Activated CD8-positive, alpha-beta T cell treated with anti-CD3 and anti-CD28 coated beads for 36 hours (primary cell): ENCODE measurements at regions not wholly inside any gene's neighbourhood (a gene's known extent, or its start where the extent isn't known, plus 50 kb on each side); places are given as distances from the start of the nearest gene placed in this dataset.

Experiments
- ATAC-seq: fragments of 200-7000 bp; cut with Tn5 transposase; one replicate; pipeline ENCODE4 v1.10.0; 2021; ENCODE audit warnings: mild to moderate bottlenecking, moderate library complexity
- CTCF ChIA-PET: fragments of 350-600 bp; sonication (Branson Sonifier 250); formaldehyde crosslinking; loops from one replicate; lab custom pipeline; 2021; ENCODE audit warnings: antibody characterized with exemption; lab: Charles Lee
- POLR2A ChIA-PET: fragments of 350-600 bp; sonication (Branson Sonifier 250); formaldehyde crosslinking; loops from one replicate; lab custom pipeline; 2021; ENCODE audit warnings: antibody characterized with exemption; lab: Charles Lee
- DNase-seq: peaks from one replicate; pipeline ENCODE4 v3.0.0-alpha.2; 2020
- H3K27ac Mint-ChIP-seq: one replicate; pipeline ENCODE4 v1.8.0; 2021; ENCODE audit warnings: mild to moderate bottlenecking, mixed read lengths
- H3K27me3 Mint-ChIP-seq: one replicate; pipeline ENCODE4 v1.8.0; 2021; ENCODE audit warnings: mixed read lengths
- H3K36me3 Mint-ChIP-seq: one replicate; pipeline ENCODE4 v1.8.0; 2021; ENCODE audit warnings: low read depth, mixed read lengths
- H3K4me1 Mint-ChIP-seq: one replicate; pipeline ENCODE4 v1.8.0; 2021; ENCODE audit warnings: low read depth, mixed read lengths
- H3K4me3 Mint-ChIP-seq: one replicate; pipeline ENCODE4 v1.8.0; 2021; ENCODE audit warnings: mild to moderate bottlenecking, moderate library complexity, mixed read lengths
- H3K9me3 Mint-ChIP-seq: one replicate; pipeline ENCODE4 v1.8.0; 2021; ENCODE audit warnings: mixed read lengths
- CTCF ChIP-seq: fragments of 200-600 bp; IDR thresholded peaks from one replicate; pipeline ENCODE4 v1.8.0; 2022; ENCODE audit warnings: antibody characterized with exemption, mild to moderate bottlenecking
- intact Hi-C: fragments of 100-400 bp; cut with micrococcal nuclease; formaldehyde crosslinking; loops from one replicate; pipeline ENCODE4 v1.10.0; 2022

- H3K9me3 Mint-ChIP-seq, result no peaks in the 10 kb centered on the region
- intact Hi-C loops, result no loop called here
- no peak overlapping the region for H3K4me3 Mint-ChIP-seq
- no peaks in the 10 kb centered on the region for H3K27me3 Mint-ChIP-seq
- no peak overlapping the region for H3K27ac Mint-ChIP-seq
- H3K36me3 Mint-ChIP-seq, result no peaks in the 10 kb centered on the region
- no peak for TF ChIP-seq CTCF
- ChIA-PET POLR2A (no interaction called here), CTCF (no interaction called here)
- ATAC-seq (no peak), DNase-seq (no peak)
- H3K4me1 Mint-ChIP-seq, result no peaks in the 10 kb centered on the region
These were observed 649.5 kb downstream of the SLC4A3 start for GRCh38 chr2:220276741-220277444.

GRCh38 chr2:220277445-220277975 is 650.1 kb downstream of the SLC4A3 start:
- no peaks in the 10 kb centered on the region for H3K4me1 Mint-ChIP-seq
- no peak for DNase-seq
- H3K9me3 Mint-ChIP-seq, result no peaks in the 10 kb centered on the region
- ChIA-PET CTCF (no interaction called here), POLR2A (no interaction called here)
- intact Hi-C loops, result no loop called here
- H3K4me3 Mint-ChIP-seq, result no peak overlapping the region
- no peaks in the 10 kb centered on the region for H3K36me3 Mint-ChIP-seq
- no peak overlapping the region for H3K27ac Mint-ChIP-seq
- H3K27me3 Mint-ChIP-seq, result no peaks in the 10 kb centered on the region
- TF ChIP-seq CTCF, result no peak
- no peak for ATAC-seq

- intact Hi-C loops, result no loop called here
- Mint-ChIP-seq H3K36me3 (no peaks in the 10 kb centered on the region), H3K27me3 (no peaks in the 10 kb centered on the region), H3K4me3 (no peak overlapping the region), H3K27ac (no peak overlapping the region), H3K9me3 (no peaks in the 10 kb centered on the region), H3K4me1 (no peaks in the 10 kb centered on the region)
- ATAC-seq (no peak), DNase-seq (no peak)
- ChIA-PET CTCF (no interaction called here), POLR2A (no interaction called here)
- TF ChIP-seq CTCF, result no peak
These were observed 650.6 kb downstream of the SLC4A3 start for GRCh38 chr2:220278022-220278421.

- Mint-ChIP-seq H3K27ac (no peak overlapping the region), H3K27me3 (no peaks in the 10 kb centered on the region), H3K4me1 (no peaks in the 10 kb centered on the region), H3K36me3 (no peaks in the 10 kb centered on the region), H3K4me3 (no peak overlapping the region), H3K9me3 (no peaks in the 10 kb centered on the region)
- intact Hi-C loops, result no loop called here
- no peak for TF ChIP-seq CTCF
- CTCF ChIA-PET, result no interaction called here
- POLR2A ChIA-PET, result no interaction called here
- no peak for ATAC-seq
- no peak for DNase-seq
These were observed 651.9 kb downstream of the SLC4A3 start for GRCh38 chr2:220279372-220279771.

GRCh38 chr2:220279840-220280239 is 652.4 kb downstream of the SLC4A3 start:
- POLR2A ChIA-PET, result no interaction called here
- no peak for ATAC-seq
- no peaks in the 10 kb centered on the region for H3K9me3 Mint-ChIP-seq

More at GRCh38 chr2:220279840-220280239, 652.4 kb downstream of the SLC4A3 start:
- DNase-seq, result no peak
- no peak overlapping the region for H3K27ac Mint-ChIP-seq
- intact Hi-C loops, result no loop called here
- H3K27me3 Mint-ChIP-seq, result no peaks in the 10 kb centered on the region
- TF ChIP-seq CTCF, result no peak
- no peaks in the 10 kb centered on the region for H3K36me3 Mint-ChIP-seq
- CTCF ChIA-PET, result no interaction called here
- H3K4me1 Mint-ChIP-seq, result no peaks in the 10 kb centered on the region
- no peak overlapping the region for H3K4me3 Mint-ChIP-seq
